Small intestine (tissue), 7 donors: ENCODE measurements at regions not wholly inside any gene's neighbourhood (a gene's known extent, or its start where the extent isn't known, plus 50 kb on each side); places are given as distances from the start of the nearest gene placed in this dataset.

Experiments used
- DNase-seq, 2 donors: peaks; one replicate each; pipeline versions ENCODE4 v3.0.0 to v3.0.0-alpha.2; 2013
- FAIRE-seq: peaks from 2 replicates; lab custom pipeline; 2012; peaks lifted over from hg19 to GRCh38; lab: Jason Lieb, UNC
- H3K27ac ChIP-seq, 3 donors: one replicate each; pipeline ENCODE4 v1.5.1; 2013; ENCODE audit warnings: low read length in 2 of 3, mild to moderate bottlenecking in 2 of 3, control low read depth in 1 of 3, inconsistent platforms in 1 of 3, low read depth in 1 of 3, moderate library complexity in 1 of 3
- H3K27me3 ChIP-seq, 3 donors: one replicate each; pipeline ENCODE4 v1.6.1; 2013; ENCODE audit warnings: low read length in 3 of 3, inconsistent platforms in 1 of 3; ENCODE audit not compliant: control insufficient read depth in 3 of 3, insufficient read depth in 3 of 3
- H3K36me3 ChIP-seq, 3 donors: one replicate each; pipeline ENCODE4 v1.6.1; 2013; ENCODE audit warnings: low read length in 3 of 3, inconsistent platforms in 1 of 3, low read depth in 1 of 3, mild to moderate bottlenecking in 1 of 3, moderate library complexity in 1 of 3; ENCODE audit not compliant: control insufficient read depth in 3 of 3, insufficient read depth in 2 of 3
- H3K4me1 ChIP-seq, 3 donors: one replicate each; pipeline ENCODE4 v1.6.1; 2013; ENCODE audit warnings: low read length in 2 of 3, inconsistent platforms in 1 of 3, low read depth in 1 of 3, mild to moderate bottlenecking in 1 of 3, moderate library complexity in 1 of 3; ENCODE audit not compliant: control insufficient read depth in 3 of 3, insufficient read depth in 2 of 3
- H3K4me3 ChIP-seq, 3 donors: one replicate each; pipeline ENCODE4 v1.5.1; 2013; ENCODE audit warnings: low read length in 3 of 3, control low read depth in 1 of 3, inconsistent platforms in 1 of 3, low read depth in 1 of 3, mild to moderate bottlenecking in 1 of 3, moderate library complexity in 1 of 3
- H3K9me3 ChIP-seq, 2 donors: one replicate each; pipeline ENCODE4 v1.6.1; 2013; ENCODE audit warnings: low read depth in 1 of 2, low read length in 1 of 2; ENCODE audit not compliant: control insufficient read depth in 2 of 2, insufficient read depth in 1 of 2
- WGBS, 3 donors: extraction: QIAGEN DNeasy Blood & Tissue Kit; methylation state at CpG; one replicate each; pipeline ENCODE4 v1.1.7; 2013; 5-methylcytosine and 5-hydroxymethylcytosine counted together
- donor health status: healthy with polysubstance abuse.
- donor health status: control.
- donor health status: control.
- donor health status: Bipolar disorder and iron deficiency.
- donor health status: healthy.

DNA sequence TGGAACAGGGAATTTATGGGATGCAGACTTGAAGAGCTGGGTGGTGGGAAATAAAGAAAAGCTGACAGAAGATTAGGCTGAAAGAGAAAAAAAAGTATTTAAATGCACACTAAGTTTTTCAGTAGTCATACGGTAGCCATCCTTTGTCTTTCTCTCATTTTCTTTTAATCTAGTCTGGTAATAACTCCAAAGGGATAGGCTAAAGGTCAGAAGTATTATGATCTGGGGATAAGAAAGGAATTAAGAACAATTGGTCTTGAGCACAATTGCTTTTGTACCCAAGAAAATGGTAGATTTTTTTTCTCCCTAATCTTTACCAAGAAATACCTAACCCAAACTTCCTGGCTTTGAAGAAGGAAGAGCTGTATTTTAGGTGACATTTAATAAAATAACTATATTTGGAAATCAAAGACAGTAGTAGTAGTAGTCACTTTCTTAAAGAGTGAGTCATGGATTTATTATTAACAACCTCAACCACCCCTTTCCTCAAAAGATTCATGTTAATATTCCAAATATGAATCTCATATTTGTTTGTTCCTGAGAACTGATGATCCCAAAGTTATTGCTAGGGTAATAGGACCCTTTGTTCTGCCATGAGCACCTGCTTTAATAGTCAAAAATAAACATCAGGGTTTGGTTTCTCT lies 120.2 kb upstream of the ODAD2 start:
- Histone ChIP-seq H3K36me3 (peaks cover 0 to 5% (median 3%) of the 10 kb centered on the region in 3 donors), H3K27me3 (no peaks in the 10 kb centered on the region), H3K4me3 (no peak overlapping the region), H3K9me3 (no peaks in the 10 kb centered on the region), H3K4me1 (no peaks in the 10 kb centered on the region), H3K27ac (no peak overlapping the region)
- WGBS, 3 donors: 41 to 72% (median 69%) methylated on average over 1 of the region's 1 CpG
- no peak for DNase-seq
- no peak for FAIRE-seq

DNA sequence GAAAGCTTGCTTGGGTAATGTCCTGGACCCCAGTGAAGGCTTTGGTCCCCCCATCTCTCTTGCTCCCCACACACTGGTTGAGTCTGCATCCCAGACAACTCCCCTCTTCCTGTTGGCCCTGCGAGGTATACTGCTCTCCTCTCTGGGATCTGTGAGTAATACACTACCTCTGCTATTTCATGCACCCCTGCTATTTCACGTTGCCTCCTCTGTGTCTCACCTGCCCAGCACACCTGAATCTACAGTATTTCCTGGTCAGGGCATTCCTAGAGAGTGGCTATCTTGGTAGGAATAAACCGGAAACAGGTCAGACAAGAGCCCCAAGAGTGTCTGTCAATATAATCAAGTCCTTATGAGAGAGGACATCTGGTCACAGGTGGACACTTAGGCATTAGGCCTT lies 114.3 kb upstream of the ODAD2 start:
- no peak for DNase-seq
- Histone ChIP-seq H3K9me3 (no peaks in the 10 kb centered on the region), H3K36me3 (no peaks in the 10 kb centered on the region), H3K4me3 (no peak overlapping the region), H3K27me3 (no peaks in the 10 kb centered on the region), H3K4me1 (no peaks in the 10 kb centered on the region), H3K27ac (no peak overlapping the region)
- 85 to 93% (median 89%) methylated on average over 3 of the region's 3 CpGs for WGBS, 3 donors
- no peak for FAIRE-seq

DNA sequence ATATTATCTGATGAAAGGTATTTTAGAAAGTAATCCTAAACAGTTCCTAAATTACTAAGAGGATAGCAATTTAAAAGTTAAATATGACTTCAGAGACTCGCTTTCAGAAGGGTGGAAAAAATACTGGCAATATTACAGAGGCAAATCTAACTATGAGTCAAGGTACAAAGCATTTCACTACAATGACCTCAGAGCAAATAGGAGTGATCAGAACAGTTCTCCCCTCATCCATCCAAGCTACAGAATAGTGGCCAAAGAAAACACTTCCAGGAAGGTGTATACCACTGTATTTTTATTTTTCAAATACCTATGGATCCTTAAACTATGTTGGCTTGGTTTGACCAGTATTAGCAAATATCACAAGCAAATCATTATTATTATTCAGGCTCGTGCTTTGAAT lies 112.8 kb upstream of the ODAD2 start:
- H3K9me3 ChIP-seq: no peaks in the 10 kb centered on the region
- no peaks in the 10 kb centered on the region for H3K36me3 ChIP-seq
- no peaks in the 10 kb centered on the region for H3K4me1 ChIP-seq
- no peak overlapping the region for H3K27ac ChIP-seq
- DNase-seq (no peak), FAIRE-seq (no peak)
- no peaks in the 10 kb centered on the region for H3K27me3 ChIP-seq
- H3K4me3 ChIP-seq: no peak overlapping the region
- WGBS, 3 donors: 80 to 93% (median 90%) methylated on average over 2 of the region's 2 CpGs

DNA sequence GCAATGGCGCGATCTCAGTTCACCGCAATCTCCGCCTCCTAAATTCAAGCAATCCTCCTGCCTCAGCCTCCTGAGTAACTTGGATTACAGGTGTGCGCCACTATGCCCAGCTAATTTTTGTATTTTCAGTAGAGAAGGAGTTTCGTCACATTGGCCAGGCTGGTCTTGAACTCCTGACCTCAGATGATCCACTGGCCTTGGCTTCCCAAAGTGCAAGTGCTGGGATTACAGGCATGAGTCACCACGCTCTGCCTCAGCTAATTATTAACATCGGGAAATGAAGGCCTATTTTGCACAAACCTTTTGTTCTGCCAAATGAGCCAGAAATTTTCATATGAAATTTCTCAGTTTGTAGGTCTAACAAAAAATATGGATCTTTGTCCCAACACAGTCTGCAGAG lies 106.7 kb upstream of the ODAD2 start:
- WGBS, 3 donors: 81 to 93% (median 82%) methylated on average over 8 of the region's 8 CpGs
- H3K36me3 ChIP-seq: no peaks in the 10 kb centered on the region
- no peak overlapping the region for H3K4me3 ChIP-seq
- no peak overlapping the region for H3K27ac ChIP-seq
- H3K4me1 ChIP-seq: no peaks in the 10 kb centered on the region
- no peaks in the 10 kb centered on the region for H3K27me3 ChIP-seq
- DNase-seq (peak; percentile 3 to 12), FAIRE-seq (no peak)
- H3K9me3 ChIP-seq: no peaks in the 10 kb centered on the region

DNA sequence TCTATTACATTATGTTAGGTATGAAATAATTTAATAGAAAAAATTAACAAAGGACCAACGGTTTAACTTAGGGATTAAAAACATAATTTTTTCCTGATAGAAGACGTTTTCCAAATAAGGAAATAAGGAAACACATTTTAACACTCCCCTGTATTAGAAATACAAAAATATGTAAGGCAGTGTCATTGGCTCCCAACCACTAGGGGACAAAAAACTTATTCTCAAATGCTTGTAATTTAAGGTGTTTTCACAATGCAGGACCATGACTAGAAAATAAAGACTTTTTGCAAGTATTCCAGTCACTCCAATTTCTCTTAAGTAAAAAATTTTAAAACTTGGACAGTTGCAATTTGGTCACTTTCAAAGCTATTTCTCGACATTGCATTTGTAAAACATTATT lies 98.8 kb upstream of the ODAD2 start:
- FAIRE-seq: no peak
- DNase-seq: no peak
- H3K36me3 ChIP-seq: no peaks in the 10 kb centered on the region
- H3K9me3 ChIP-seq: no peaks in the 10 kb centered on the region
- H3K27ac ChIP-seq: no peak overlapping the region
- no peak overlapping the region for H3K4me3 ChIP-seq
- WGBS, 3 donors: 84 to 88% (median 87%) methylated on average over 3 of the region's 3 CpGs
- no peaks in the 10 kb centered on the region for H3K27me3 ChIP-seq
- H3K4me1 ChIP-seq: no peaks in the 10 kb centered on the region

DNA sequence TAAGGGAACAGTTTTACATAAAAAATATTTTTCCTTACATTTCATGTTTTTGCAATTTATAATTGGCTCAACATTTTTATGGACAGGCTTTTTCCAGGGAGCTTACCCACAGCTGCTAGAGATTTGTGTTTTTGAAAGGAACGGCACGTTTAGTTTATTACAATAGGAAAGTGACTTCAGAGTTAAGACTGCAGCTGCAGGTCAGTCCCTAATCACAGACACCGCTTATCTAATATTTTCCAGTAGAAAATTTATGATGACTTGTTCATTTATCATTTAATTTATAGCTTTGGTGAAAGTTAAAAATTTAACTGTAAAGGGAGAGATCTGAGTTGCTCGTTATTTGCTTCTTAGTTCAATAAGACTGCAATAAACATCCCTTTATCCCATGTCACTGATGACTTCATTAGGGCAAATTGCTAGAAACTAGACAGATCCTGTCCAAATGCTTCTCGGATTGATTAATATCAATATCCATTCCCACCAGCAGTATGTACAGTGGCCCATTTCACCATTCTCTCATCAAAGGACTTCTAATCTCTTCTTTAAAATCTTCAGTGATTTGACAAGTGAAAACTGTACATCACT lies 97.0 kb upstream of the ODAD2 start:
- DNase-seq (no peak), FAIRE-seq (no peak)
- 25 to 45% (median 33%) methylated on average over 5 of the region's 5 CpGs for WGBS, 3 donors
- Histone ChIP-seq H3K9me3 (no peaks in the 10 kb centered on the region), H3K4me1 (no peaks in the 10 kb centered on the region), H3K4me3 (no peak overlapping the region), H3K36me3 (no peaks in the 10 kb centered on the region), H3K27me3 (no peaks in the 10 kb centered on the region), H3K27ac (no peak overlapping the region)

DNA sequence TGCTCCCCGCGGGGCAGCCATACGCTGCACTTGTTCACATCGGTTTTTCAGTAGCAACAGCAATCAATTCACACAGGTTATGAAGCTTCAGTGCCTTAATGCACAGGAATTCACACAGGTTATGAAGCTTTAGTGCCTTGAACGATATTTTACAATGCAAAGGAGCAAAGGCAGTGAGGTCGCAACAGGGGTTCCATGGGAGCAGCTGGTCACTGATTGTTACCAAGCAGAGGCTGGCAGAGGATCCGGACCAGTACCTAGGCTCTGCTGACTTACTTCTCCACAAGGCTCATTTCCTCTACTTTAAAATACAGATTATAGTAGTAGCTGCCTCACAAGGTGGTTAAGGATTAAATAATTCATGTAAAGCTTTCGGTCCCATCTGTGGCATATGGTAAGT lies 95.2 kb upstream of the ODAD2 start:
- Histone ChIP-seq H3K4me3 (no peak overlapping the region), H3K4me1 (no peaks in the 10 kb centered on the region), H3K27me3 (no peaks in the 10 kb centered on the region), H3K9me3 (no peaks in the 10 kb centered on the region), H3K36me3 (peaks cover 0 to 3% (median 0%) of the 10 kb centered on the region in 3 donors), H3K27ac (no peak overlapping the region)
- 93 to 97% (median 94%) methylated on average over 8 of the region's 8 CpGs for WGBS, 3 donors
- no peak for FAIRE-seq
- DNase-seq: no peak

DNA sequence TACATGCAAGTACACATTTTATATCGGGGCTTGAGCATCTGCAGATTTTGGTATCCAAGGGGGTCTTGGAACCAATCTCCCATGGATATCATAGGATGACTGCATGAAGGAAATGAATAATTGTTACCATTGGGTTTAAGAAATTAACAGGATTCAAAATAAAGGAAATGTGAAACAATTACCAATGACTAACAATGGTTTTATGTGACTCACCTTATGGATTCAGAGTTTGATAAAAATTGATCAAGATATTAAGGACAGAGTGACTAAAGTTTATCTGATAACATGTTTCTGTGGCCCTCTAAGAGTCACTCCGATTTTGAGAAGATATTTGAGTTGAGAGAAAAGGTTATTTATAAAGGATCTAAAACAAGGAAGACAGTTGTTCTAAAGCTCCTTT lies 93.0 kb upstream of the ODAD2 start:
- 88 to 92% (median 88%) methylated on average over 2 of the region's 2 CpGs for WGBS, 3 donors
- Histone ChIP-seq H3K27ac (no peak overlapping the region), H3K4me1 (no peaks in the 10 kb centered on the region), H3K27me3 (no peaks in the 10 kb centered on the region), H3K9me3 (peaks cover 0 to 3% of the 10 kb centered on the region in 2 donors), H3K4me3 (no peak overlapping the region), H3K36me3 (peaks cover 0 to 10% (median 2%) of the 10 kb centered on the region in 3 donors)
- FAIRE-seq (no peak), DNase-seq (no peak)

DNA sequence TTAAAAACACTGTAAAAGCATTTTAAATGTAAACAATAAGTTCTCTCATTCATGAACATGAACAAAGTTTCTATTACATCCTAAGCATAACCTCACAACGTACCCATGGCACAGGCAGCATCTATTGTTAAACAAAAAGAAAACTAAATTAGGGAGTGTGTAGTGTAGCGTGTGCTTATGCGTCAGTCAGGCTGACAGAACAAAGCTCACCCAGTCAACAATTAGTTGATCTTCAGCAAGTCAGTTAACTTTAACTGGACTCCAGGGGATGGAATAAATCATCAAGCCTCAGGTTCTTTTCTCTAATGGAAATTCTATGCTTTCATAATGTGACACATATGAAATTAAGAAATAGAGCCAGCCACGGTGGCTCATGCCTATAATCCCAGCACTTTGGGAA lies 91.6 kb upstream of the ODAD2 start:
- Histone ChIP-seq H3K36me3 (peaks cover 0 to 13% (median 2%) of the 10 kb centered on the region in 3 donors), H3K27ac (no peak overlapping the region), H3K4me1 (no peaks in the 10 kb centered on the region), H3K4me3 (no peak overlapping the region), H3K27me3 (no peaks in the 10 kb centered on the region), H3K9me3 (peaks cover 0 to 8% of the 10 kb centered on the region in 2 donors)
- 92 to 94% (median 93%) methylated on average over 4 of the region's 4 CpGs for WGBS, 3 donors
- no peak for FAIRE-seq
- DNase-seq: no peak
